Hepatocyte (in vitro differentiated cells): ENCODE measurements at regions not wholly inside any gene's neighbourhood (a gene's known extent, or its start where the extent isn't known, plus 50 kb on each side); places are given as distances from the start of the nearest gene placed in this dataset.

Experiments used
- DNase-seq: peaks from one replicate; pipeline ENCODE4 v3.0.0-alpha.2; 2016; ENCODE audit warnings: low spot score
- H2AFZ ChIP-seq: fragments of 200-600 bp; sonication (generic); 2 replicates; pipeline ENCODE4 v1.6.0; 2016; ENCODE audit warnings: antibody characterized with exemption, mild to moderate bottlenecking
- H3K27ac ChIP-seq: fragments of 200-600 bp; sonication (generic); 2 replicates; pipeline ENCODE4 v1.5.1; 2016; ENCODE audit warnings: mild to moderate bottlenecking
- H3K27me3 ChIP-seq: fragments of 200-600 bp; sonication (generic); 2 replicates; pipeline ENCODE4 v1.6.1; 2016
- H3K36me3 ChIP-seq: fragments of 200-600 bp; sonication (generic); replicated peaks from 2 replicates; pipeline ENCODE4 v1.5.1; 2016; ENCODE audit warnings: low read depth; ENCODE audit not compliant: insufficient read depth
- H3K4me1 ChIP-seq: fragments of 200-600 bp; sonication (generic); 2 replicates; pipeline ENCODE4 v1.5.1; 2016; ENCODE audit warnings: mild to moderate bottlenecking, moderate library complexity; ENCODE audit not compliant: insufficient read depth
- H3K4me2 ChIP-seq: fragments of 200-600 bp; sonication (generic); 2 replicates; pipeline ENCODE4 v1.6.0; 2016
- H3K4me3 ChIP-seq: fragments of 200-600 bp; sonication (generic); 2 replicates; pipeline ENCODE4 v1.5.1; 2016; ENCODE audit warnings: mild to moderate bottlenecking
- H3K79me2 ChIP-seq: fragments of 200-600 bp; sonication (generic); 2 replicates; pipeline ENCODE4 v1.6.0; 2017; ENCODE audit warnings: mild to moderate bottlenecking
- H3K9me2 ChIP-seq: fragments of 200-600 bp; sonication (generic); replicated peaks from 2 replicates; pipeline ENCODE4 v1.6.0; 2017; ENCODE audit warnings: mild to moderate bottlenecking; ENCODE audit not compliant: insufficient read depth
- H3K9me3 ChIP-seq: fragments of 200-600 bp; sonication (generic); 2 replicates; pipeline ENCODE4 v1.5.1; 2016; ENCODE audit warnings: low read depth, mild to moderate bottlenecking
- H4K20me1 ChIP-seq: fragments of 200-600 bp; sonication (generic); 2 replicates; pipeline ENCODE4 v1.6.0; 2016; ENCODE audit warnings: mild to moderate bottlenecking; ENCODE audit not compliant: insufficient read depth, poor library complexity, severe bottlenecking
- EZH2 ChIP-seq: fragments of 200-600 bp; sonication (generic); IDR thresholded peaks from 2 replicates; pipeline ENCODE4 v1.6.1; 2016; ENCODE audit warnings: antibody characterized with exemption, mild to moderate bottlenecking, borderline replicate concordance
- EZH2phosphoT487 ChIP-seq: fragments of 200-600 bp; sonication (generic); IDR thresholded peaks from one replicate; pipeline ENCODE4 v1.6.1; 2018; ENCODE audit warnings: antibody characterized with exemption, mild to moderate bottlenecking, low read depth, moderate library complexity; ENCODE audit not compliant: unreplicated experiment, severe bottlenecking
- WGBS: methylation state at CpG from one replicate; pipeline ENCODE4 v1.1.6; 2016; ENCODE audit warnings: low lambda C conversion rate; ENCODE audit errors: missing lambda C conversion rate; 5-methylcytosine and 5-hydroxymethylcytosine counted together
- TF ChIP-seq, protein P1 (sequence below): fragments of 200-600 bp; sonication (generic); IDR thresholded peaks from 2 replicates; pipeline ENCODE4 v1.5.1; 2016; ENCODE audit warnings: antibody characterized with exemption, mild to moderate bottlenecking; ENCODE audit not compliant: poor library complexity

DNA sequence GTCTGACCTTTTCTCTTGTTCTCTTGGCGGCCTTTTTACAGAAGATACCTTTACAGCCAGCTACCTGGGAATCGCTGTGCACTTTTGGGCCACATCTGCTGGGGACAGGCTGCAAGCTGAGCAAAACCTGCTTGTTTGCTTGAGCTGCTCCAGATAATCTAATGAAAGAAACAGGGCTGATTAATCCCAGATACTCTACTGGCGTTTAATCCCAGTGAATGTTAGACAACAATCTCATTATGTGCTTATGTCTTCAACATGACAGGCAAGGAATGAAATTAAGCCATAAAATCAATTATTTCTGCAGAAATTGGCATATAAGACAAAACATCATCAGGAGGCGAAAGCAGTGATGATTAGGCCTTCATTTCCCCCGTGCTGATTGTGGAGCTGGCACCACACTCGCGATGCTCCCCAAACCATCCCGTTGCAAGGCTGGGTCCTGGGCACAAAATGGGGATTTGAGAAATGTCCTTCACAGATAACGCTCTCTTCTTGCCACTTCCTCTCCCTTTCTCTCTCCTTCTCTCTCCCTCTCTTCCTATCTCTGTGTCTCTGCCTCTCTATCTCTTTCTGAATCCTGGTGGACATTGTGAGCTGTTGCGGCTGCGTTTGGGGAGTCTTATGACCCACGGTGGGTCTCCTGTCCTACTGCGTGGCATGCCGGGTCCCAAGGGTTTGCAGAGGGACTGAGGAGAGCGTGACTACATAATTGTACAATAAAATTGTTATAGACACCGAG, 1053.8 kb downstream of the TBC1D22A start:
- Histone ChIP-seq H2AFZ (no peak overlapping the region), H3K27ac (no peak overlapping the region), H3K9me3 (no peaks in the 10 kb centered on the region), H3K27me3 (no peaks in the 10 kb centered on the region), H3K9me2 (no peaks in the 10 kb centered on the region), H3K4me1 (no peaks in the 10 kb centered on the region), H3K36me3 (no peaks in the 10 kb centered on the region), H4K20me1 (no peaks in the 10 kb centered on the region), H3K4me3 (no peak overlapping the region), H3K4me2 (no peak overlapping the region), H3K79me2 (no peaks in the 10 kb centered on the region)
- no peak for TF ChIP-seq EZH2phosphoT487
- TF ChIP-seq, protein P1, sequence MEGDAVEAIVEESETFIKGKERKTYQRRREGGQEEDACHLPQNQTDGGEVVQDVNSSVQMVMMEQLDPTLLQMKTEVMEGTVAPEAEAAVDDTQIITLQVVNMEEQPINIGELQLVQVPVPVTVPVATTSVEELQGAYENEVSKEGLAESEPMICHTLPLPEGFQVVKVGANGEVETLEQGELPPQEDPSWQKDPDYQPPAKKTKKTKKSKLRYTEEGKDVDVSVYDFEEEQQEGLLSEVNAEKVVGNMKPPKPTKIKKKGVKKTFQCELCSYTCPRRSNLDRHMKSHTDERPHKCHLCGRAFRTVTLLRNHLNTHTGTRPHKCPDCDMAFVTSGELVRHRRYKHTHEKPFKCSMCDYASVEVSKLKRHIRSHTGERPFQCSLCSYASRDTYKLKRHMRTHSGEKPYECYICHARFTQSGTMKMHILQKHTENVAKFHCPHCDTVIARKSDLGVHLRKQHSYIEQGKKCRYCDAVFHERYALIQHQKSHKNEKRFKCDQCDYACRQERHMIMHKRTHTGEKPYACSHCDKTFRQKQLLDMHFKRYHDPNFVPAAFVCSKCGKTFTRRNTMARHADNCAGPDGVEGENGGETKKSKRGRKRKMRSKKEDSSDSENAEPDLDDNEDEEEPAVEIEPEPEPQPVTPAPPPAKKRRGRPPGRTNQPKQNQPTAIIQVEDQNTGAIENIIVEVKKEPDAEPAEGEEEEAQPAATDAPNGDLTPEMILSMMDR = no peak
- TF ChIP-seq EZH2 = no peak
- WGBS = 86% methylated on average over 16 of the region's 16 CpGs
- no peak for DNase-seq

DNA sequence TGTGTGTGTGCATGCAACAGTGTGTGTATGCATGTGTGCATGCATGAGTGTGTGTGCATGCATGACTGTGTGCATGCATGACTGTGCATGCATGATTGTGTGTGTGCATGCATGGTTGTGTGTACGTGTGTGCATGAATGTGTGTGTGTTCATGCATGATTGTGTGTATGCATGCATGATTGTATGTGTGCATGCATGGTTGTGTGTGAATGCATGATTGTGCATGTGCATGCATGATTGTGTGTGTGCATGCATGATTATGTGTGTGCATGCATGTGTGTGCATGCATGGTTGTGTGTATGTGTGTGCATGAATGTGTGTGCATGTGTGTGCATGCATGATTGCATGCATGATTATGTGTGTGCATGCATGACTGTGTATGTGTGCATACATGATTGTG, 1052.0 kb downstream of the TBC1D22A start:
- 100% methylated on average over 1 of the region's 1 CpG for WGBS
- no peak overlapping the region for H3K4me3 ChIP-seq
- DNase-seq = no peak
- no peak overlapping the region for H3K27ac ChIP-seq
- no peaks in the 10 kb centered on the region for H3K4me1 ChIP-seq
- no peaks in the 10 kb centered on the region for H3K9me3 ChIP-seq
- TF ChIP-seq EZH2phosphoT487 = no peak
- TF ChIP-seq, protein P1 = no peak
- no peak for TF ChIP-seq EZH2
- H3K36me3 ChIP-seq = no peaks in the 10 kb centered on the region
- no peaks in the 10 kb centered on the region for H3K9me2 ChIP-seq
- no peaks in the 10 kb centered on the region for H3K79me2 ChIP-seq
- H3K27me3 ChIP-seq = no peaks in the 10 kb centered on the region
- H4K20me1 ChIP-seq = no peaks in the 10 kb centered on the region
- H2AFZ ChIP-seq = no peak overlapping the region
- H3K4me2 ChIP-seq = no peak overlapping the region

DNA sequence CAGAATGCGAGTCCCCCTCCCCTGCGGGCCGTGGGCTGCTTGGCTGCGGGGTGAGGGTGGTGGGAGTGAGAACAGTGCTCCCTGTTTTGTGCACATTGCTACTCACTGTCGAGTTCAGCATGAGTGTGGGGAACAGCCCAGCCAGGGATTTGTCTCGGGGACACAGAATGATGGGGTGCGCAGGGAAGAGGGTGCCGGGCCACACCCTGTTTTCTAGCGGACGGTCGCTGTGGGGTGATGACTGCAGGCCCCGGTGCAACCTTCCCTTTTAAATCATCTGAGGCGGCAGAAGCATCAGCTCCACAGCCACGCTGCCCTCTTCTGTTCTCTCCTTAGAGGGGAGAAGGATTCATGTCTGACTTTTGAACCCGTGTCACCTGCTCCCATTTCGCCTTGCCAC, 1051.2 kb downstream of the TBC1D22A start:
- Histone ChIP-seq H3K4me2 (no peak overlapping the region), H2AFZ (no peak overlapping the region), H3K9me3 (no peaks in the 10 kb centered on the region), H3K4me1 (no peaks in the 10 kb centered on the region), H3K79me2 (no peaks in the 10 kb centered on the region), H3K4me3 (no peak overlapping the region), H3K27ac (no peak overlapping the region), H3K36me3 (no peaks in the 10 kb centered on the region), H4K20me1 (no peaks in the 10 kb centered on the region), H3K27me3 (no peaks in the 10 kb centered on the region), H3K9me2 (no peaks in the 10 kb centered on the region)
- TF ChIP-seq EZH2 (no peak), EZH2phosphoT487 (no peak)
- TF ChIP-seq, protein P1 = no peak
- DNase-seq = no peak
- WGBS = 86% methylated on average over 16 of the region's 16 CpGs
